GM18868 (cell line): ENCODE measurements at regions not wholly inside any gene's neighbourhood (a gene's known extent, or its start where the extent isn't known, plus 50 kb on each side); places are given as distances from the start of the nearest gene placed in this dataset.

ENCODE experiments used
- ATAC-seq: cut with Tn5 transposase; IDR thresholded peaks from one replicate; pipeline ENCODE4 v1.9.1; 2021; ENCODE audit warnings: mild to moderate bottlenecking, moderate library complexity; ENCODE audit not compliant: unreplicated experiment

GRCh38 chr2:15855766-15856260 is 84.5 kb upstream of the MYCN start:
- ATAC-seq, result no peak

GRCh38 chr2:15856318-15856717 is 84.0 kb upstream of the MYCN start:
- no peak for ATAC-seq

- ATAC-seq, result no peak
These were observed 81.9 kb upstream of the MYCN start for GRCh38 chr2:15858466-15858865.

GRCh38 chr2:15860051-15860663 is 80.2 kb upstream of the MYCN start:
- ATAC-seq, result no peak

GRCh38 chr2:15860760-15861159 is 79.6 kb upstream of the MYCN start:
- ATAC-seq, result no peak

GRCh38 chr2:15861172-15861822 is 79.1 kb upstream of the MYCN start:
- ATAC-seq, result no peak

GRCh38 chr2:15861898-15862297 is 78.5 kb upstream of the MYCN start:
- ATAC-seq, result no peak

GRCh38 chr2:15863089-15863488 is 77.3 kb upstream of the MYCN start:
- ATAC-seq, result no peak

GRCh38 chr2:15863494-15864175 is 76.7 kb upstream of the MYCN start:
- ATAC-seq, result no peak

- no peak for ATAC-seq
These were observed 76.1 kb upstream of the MYCN start for GRCh38 chr2:15864176-15864769.

GRCh38 chr2:15865923-15866322 is 74.4 kb upstream of the MYCN start:
- no peak for ATAC-seq

GRCh38 chr2:15866563-15867193 is 73.7 kb upstream of the MYCN start:
- no peak for ATAC-seq

GRCh38 chr2:15867194-15868171 is 72.9 kb upstream of the MYCN start:
- ATAC-seq, result no peak

- ATAC-seq, result no peak
These were observed 72.2 kb upstream of the MYCN start for GRCh38 chr2:15868186-15868585.

GRCh38 chr2:15868704-15869103 is 71.6 kb upstream of the MYCN start:
- no peak for ATAC-seq

- no peak for ATAC-seq
These were observed 71.0 kb upstream of the MYCN start for GRCh38 chr2:15869396-15869795.

GRCh38 chr2:15869871-15870270 is 70.5 kb upstream of the MYCN start:
- ATAC-seq, result no peak

GRCh38 chr2:15870565-15870964 is 69.8 kb upstream of the MYCN start:
- ATAC-seq, result no peak

GRCh38 chr2:15871239-15871783 is 69.0 kb upstream of the MYCN start:
- ATAC-seq, result no peak

GRCh38 chr2:15872854-15873253 is 67.5 kb upstream of the MYCN start:
- ATAC-seq, result no peak
